ENCODE measurements at regions not wholly inside any gene's neighbourhood (a gene's known extent, or its start where the extent isn't known, plus 50 kb on each side); places are given as distances from the start of the nearest gene placed in this dataset.

DNA sequence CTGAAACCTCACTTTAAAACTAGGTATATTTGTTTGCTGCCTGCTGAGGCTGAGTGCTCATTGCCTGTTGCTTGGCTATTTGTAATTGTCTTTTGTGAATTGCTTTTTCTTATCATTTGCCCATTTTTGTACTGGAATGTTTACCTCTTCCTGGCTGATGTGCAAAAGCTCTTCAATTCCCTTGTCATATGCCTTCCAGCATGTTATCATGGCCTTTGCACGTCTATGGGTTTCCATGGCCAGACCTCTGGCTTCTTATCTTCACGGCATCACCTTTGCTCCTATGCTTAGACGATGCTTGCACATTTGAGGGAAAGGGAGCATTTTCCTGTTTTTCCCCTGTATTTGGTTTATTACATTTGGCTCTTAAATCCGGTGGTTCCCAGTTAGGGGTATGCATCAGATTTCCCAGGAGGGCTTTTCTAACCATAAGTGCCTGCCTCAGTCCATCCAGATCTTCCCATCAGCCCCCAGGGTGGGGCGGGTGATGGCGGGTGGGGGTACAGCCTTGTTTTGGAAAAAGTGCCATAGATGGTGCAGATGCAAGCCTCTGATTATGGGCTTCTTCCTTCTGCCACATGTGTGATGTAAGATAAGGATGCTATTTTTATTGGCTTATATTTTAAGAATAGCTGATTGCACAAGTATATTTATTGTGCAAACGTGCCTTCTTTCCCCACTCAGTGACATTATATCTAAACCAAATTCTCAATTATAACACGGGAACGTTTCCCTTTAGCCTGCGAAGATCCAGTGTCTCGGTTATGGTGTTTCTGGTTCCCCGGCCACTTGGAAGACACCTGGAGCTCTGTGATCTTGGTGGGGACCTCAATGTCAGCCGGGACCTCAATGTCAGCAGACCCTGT lies 70.6 kb upstream of the SEPTIN5 start:
- H2AFZ ChIP-seq (ENCODE audit: low read depth, low read length, poor library complexity, severe bottlenecking) = no peak overlapping the region
- no peaks in the 10 kb centered on the region for H3K9me2 ChIP-seq (ENCODE audit: insufficient read depth)
- H3K4me1 ChIP-seq (ENCODE audit: control insufficient read depth in 1 of 2, insufficient read depth in 2 of 2, low read length in 2 of 2) = peaks cover 0 to 10% of the 10 kb centered on the region in 2 experiments; a peak in 2 of 4 replicates
- H3K9ac ChIP-seq (ENCODE audit: low read length) = no peak overlapping the region
- ChIA-PET CTCF (interaction anchor here (0.8 kb wide), 1 partner anchor 344 kb away, joined by 3 read pairs; no protein-coding TSS in a partner anchor), POLR2A (no interaction called here), RAD21 (ENCODE audit: low non-redundant PET in 1 of 2, low total read pairs in 2 of 2, uncharacterized antibody in 2 of 2, unreplicated experiment in 2 of 2) (no interaction called here)
- H3K9me3 ChIP-seq (ENCODE audit: control insufficient read depth in 1 of 2, insufficient read depth in 1 of 2, low read depth in 1 of 2, low read length in 2 of 2) = peaks cover 8% of the 10 kb centered on the region in 2 experiments; a peak in 3 of 4 replicates
- no peaks in the 10 kb centered on the region for H3K79me2 ChIP-seq (ENCODE audit: insufficient read depth, low read length)
- TF ChIP-seq JUND (IDR thresholded peaks at IDR 0.05) = no peak
- ATAC-seq (no peak), DNase-seq (ENCODE audit: low read depth, low spot score) (no peak)
- no peaks in the 10 kb centered on the region for H4K20me1 ChIP-seq (ENCODE audit: insufficient read depth)
- H3K27ac ChIP-seq (ENCODE audit: low read depth, low read length) = no peak overlapping the region
- H3K27me3 ChIP-seq (ENCODE audit: insufficient read depth, low read length) = no peaks in the 10 kb centered on the region
- no peak overlapping the region for H3K4me2 ChIP-seq (ENCODE audit: low read length)
- intact Hi-C loops (cut with micrococcal nuclease) = no loop called here
- no TSS peak for BruUV-seq (replicated peaks)
- no peak overlapping the region for H3K4me3 ChIP-seq (replicated peaks in 1 of 2; ENCODE audit: low read depth in 1 of 2, low read length in 2 of 2)
- H3K36me3 ChIP-seq (ENCODE audit: control insufficient read depth in 1 of 2, insufficient read depth in 2 of 2, low read length in 2 of 2) = no peaks in the 10 kb centered on the region

- no peak overlapping the region for H3K9ac ChIP-seq (ENCODE audit: low read length)
- H3K4me3 ChIP-seq (replicated peaks in 1 of 2; ENCODE audit: low read depth in 1 of 2, low read length in 2 of 2) = no peak overlapping the region
- no peaks in the 10 kb centered on the region for H3K9me2 ChIP-seq (ENCODE audit: insufficient read depth)
- no peaks in the 10 kb centered on the region for H3K27me3 ChIP-seq (ENCODE audit: insufficient read depth, low read length)
- peaks cover 8 to 10% of the 10 kb centered on the region in 2 experiments; a peak in 3 of 4 replicates for H3K9me3 ChIP-seq (ENCODE audit: control insufficient read depth in 1 of 2, insufficient read depth in 1 of 2, low read depth in 1 of 2, low read length in 2 of 2)
- POLR2A ChIA-PET = no interaction called here
- H3K36me3 ChIP-seq (ENCODE audit: control insufficient read depth in 1 of 2, insufficient read depth in 2 of 2, low read length in 2 of 2) = no peaks in the 10 kb centered on the region
- H3K79me2 ChIP-seq (ENCODE audit: insufficient read depth, low read length) = no peaks in the 10 kb centered on the region
- peaks cover 0 to 10% of the 10 kb centered on the region in 2 experiments; a peak in 2 of 4 replicates for H3K4me1 ChIP-seq (ENCODE audit: control insufficient read depth in 1 of 2, insufficient read depth in 2 of 2, low read length in 2 of 2)
- H4K20me1 ChIP-seq (ENCODE audit: insufficient read depth) = no peaks in the 10 kb centered on the region
- H2AFZ ChIP-seq (ENCODE audit: low read depth, low read length, poor library complexity, severe bottlenecking) = no peak overlapping the region
- no peak for ATAC-seq
- intact Hi-C loops (cut with micrococcal nuclease) = no loop called here
- BruUV-seq (replicated peaks) = no TSS peak
- H3K4me2 ChIP-seq (ENCODE audit: low read length) = no peak overlapping the region
- no peak overlapping the region for H3K27ac ChIP-seq (ENCODE audit: low read depth, low read length)
- RAD21 ChIA-PET (ENCODE audit: low non-redundant PET in 1 of 2, low total read pairs in 2 of 2, uncharacterized antibody in 2 of 2, unreplicated experiment in 2 of 2) = no interaction called here
- TF ChIP-seq ZFX (IDR thresholded peaks at IDR 0.05) (no peak), CEBPB (IDR thresholded peaks at IDR 0.05; ENCODE audit: low read depth) (no peak), JUND (IDR thresholded peaks at IDR 0.05) (no peak), POLR2A (IDR thresholded peaks at IDR 0.05; ENCODE audit: borderline replicate concordance, extremely low read depth, insufficient read depth, insufficient read length) (no peak), SIN3A (IDR thresholded peaks at IDR 0.05; ENCODE audit: low read depth) (no peak), FOSL1 (IDR thresholded peaks at IDR 0.05; ENCODE audit: low read depth) (no peak), ZNF274 (IDR thresholded peaks at IDR 0.05; ENCODE audit: low read depth, low read length) (no peak), TCF7L2 (IDR thresholded peaks at IDR 0.05; ENCODE audit: borderline replicate concordance, extremely low read depth, insufficient read depth, insufficient read length) (no peak), EZH2phosphoT487 (IDR thresholded peaks at IDR 0.05; ENCODE audit: borderline replicate concordance) (no peak)
- TF ChIP-seq, protein P1, sequence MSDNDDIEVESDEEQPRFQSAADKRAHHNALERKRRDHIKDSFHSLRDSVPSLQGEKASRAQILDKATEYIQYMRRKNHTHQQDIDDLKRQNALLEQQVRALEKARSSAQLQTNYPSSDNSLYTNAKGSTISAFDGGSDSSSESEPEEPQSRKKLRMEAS (IDR thresholded peaks at IDR 0.05) = no peak
- TF ChIP-seq, protein P2, sequence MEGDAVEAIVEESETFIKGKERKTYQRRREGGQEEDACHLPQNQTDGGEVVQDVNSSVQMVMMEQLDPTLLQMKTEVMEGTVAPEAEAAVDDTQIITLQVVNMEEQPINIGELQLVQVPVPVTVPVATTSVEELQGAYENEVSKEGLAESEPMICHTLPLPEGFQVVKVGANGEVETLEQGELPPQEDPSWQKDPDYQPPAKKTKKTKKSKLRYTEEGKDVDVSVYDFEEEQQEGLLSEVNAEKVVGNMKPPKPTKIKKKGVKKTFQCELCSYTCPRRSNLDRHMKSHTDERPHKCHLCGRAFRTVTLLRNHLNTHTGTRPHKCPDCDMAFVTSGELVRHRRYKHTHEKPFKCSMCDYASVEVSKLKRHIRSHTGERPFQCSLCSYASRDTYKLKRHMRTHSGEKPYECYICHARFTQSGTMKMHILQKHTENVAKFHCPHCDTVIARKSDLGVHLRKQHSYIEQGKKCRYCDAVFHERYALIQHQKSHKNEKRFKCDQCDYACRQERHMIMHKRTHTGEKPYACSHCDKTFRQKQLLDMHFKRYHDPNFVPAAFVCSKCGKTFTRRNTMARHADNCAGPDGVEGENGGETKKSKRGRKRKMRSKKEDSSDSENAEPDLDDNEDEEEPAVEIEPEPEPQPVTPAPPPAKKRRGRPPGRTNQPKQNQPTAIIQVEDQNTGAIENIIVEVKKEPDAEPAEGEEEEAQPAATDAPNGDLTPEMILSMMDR (IDR thresholded peaks at IDR 0.05 in 2 of 3, conservative IDR thresholded peaks at IDR 0.05 in 1 of 3; ENCODE audit: borderline replicate concordance in 1 of 3, insufficient read depth in 1 of 3, low read depth in 2 of 3, low read length in 2 of 3) = no peak
- no peak for DNase-seq (ENCODE audit: low read depth, low spot score)
- CTCF ChIA-PET = interaction anchor here (0.8 kb wide), 2 partner anchors 12 to 345 kb away, joined by 3 read pairs; no protein-coding TSS in a partner anchor
Observed at GRCh38 chr22:19644314-19645223, 69.7 kb upstream of the SEPTIN5 start.
